NCI-H82 treated with DMSO at 0.1 percent for 48 hours (cell line): ENCODE measurements at regions not wholly inside any gene's neighbourhood (a gene's known extent, or its start where the extent isn't known, plus 50 kb on each side); places are given as distances from the start of the nearest gene placed in this dataset.
"Not testable (repeated sequence)": the region's sequence is repeated elsewhere in the genome, so short reads cannot be mapped to it uniquely, and the experiment has no call there.

ENCODE experiments used
- DNase-seq: peaks from one replicate; lab custom pipeline; 2025; ENCODE audit not compliant: unreplicated experiment; lab: John Stamatoyannopoulos, UW

DNA sequence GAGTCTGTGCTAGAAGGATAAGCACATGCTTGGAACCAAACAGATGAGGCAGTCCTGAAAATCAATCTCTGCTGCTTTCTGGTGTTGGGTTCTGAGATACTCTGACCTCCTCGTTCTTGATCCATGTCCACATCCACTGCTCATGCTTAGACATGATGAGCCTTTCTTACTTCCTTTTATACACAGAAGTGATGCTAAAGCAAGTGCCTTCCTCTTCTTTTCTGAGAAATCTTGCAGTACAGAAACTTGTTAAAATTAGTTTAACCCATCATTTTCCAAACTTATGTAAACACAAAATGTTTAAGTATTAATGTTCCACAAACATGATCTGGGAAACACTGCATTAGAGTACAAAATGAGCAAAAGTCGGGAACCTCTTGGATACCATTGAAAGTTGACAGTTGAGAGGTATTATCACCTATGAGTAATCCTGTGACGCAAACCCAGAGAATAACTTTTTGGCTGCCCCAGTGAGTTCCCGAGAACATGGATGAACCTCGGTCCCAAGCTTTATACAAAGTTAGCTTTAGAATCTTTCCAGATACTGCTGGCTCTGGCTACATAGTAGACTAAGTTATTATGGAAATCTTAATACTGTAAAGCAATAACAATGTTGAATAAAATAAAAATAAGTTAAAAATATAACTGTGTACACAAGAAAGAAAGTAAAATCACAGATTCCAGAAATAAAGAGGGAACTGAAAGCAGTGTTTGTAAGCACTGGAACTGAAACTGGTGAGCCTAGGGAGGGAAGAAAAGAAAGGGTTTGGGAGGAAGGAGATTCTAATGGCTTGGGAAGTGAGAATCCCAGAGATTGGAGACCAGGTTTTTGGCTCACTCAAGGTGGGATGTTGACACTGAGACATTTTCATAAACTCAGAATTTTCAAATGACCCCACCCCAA lies 429.3 kb upstream of the RUNX1 start:
- no peak for DNase-seq

DNA sequence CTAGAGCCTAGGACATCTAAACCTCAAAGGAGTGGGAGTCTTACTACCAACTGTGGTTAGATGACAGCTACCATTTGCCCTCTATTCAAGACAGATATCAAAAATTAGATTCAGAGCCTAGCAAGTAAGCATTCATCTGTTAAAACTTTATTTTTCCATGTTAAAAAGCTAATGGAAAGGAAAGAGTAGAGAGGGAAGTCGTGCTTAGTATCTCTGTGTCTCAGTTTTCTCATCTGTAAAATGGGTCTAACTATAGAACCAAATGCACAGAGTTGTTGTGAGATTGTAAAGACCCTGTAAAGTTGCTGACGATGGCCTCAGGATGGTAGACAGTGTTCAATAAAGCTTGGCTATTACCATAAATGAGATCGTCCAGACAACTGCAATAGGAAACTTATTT lies 428.5 kb upstream of the RUNX1 start:
- no peak for DNase-seq

DNA sequence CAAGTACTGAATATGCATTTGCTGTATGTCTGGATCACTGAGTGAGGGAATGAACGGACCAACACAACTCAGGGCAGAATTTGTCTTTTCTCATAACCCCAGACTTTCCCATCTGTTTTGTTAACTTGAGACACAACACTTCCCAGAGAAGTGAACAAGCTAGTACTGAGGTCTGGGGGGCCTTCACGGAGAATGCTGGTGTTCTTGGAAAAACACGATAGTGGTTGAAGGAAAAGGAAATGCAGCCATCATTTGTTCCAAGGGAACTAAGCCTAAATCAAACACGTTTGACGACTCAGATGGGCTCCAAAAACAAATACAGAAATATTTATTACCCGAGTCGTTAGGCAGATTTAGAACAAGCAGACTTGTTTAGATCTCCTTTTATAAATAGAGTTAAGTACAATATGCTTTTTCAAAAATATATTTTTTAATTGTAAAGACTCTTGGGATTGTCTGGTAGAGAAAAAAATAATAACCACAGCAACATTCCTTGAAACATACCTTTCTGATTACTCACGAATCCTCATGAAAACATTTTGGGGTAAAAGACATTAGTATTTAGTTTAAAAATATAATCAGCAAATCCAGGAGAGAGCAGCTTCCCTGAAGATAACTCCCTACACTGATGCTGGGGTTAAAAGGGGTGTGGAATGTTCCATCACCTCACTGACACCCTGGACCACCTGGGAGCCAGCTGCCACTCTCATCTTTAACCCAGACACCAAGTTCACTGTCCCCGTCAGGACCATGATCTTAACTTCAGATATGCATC lies 427.7 kb upstream of the RUNX1 start:
- no peak for DNase-seq

DNA sequence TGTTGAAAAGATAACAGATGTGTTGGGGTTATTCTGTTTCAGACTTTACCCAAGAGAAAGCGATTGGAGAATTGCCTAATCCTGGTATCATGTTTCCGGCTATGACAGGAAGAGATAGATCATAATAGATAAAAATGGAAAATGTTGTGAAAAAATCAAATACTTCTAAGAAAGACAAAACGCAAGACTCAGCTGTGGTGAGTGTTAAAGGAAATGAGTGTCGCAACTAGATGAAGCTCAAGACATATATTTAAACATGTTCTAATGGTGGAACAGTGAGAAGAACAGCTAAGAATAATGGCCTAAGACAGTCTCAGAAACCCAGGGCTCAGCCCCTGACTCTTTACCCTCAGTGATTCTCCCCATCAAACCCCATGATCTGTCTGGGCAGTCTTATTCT lies 426.7 kb upstream of the RUNX1 start:
- no peak for DNase-seq

DNA sequence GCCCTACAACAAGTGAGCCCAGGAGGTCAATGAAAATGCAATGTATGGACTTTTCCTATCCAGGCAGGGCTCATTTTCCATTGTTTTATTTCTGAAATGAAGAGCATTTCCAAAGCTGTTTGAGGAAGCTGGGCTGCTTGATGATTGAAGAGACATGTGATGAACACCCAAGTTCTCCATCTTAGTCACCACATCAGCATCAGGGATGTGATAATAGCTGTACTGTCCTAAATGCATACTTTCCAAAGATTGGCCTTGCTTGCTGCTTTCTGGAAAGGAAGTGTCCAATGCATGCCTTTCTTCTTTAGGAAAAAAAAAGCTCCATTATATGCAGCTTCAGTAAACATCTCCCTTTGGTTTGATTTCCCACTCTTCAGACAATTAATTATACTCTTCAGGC lies 425.9 kb upstream of the RUNX1 start:
- no peak for DNase-seq

DNA sequence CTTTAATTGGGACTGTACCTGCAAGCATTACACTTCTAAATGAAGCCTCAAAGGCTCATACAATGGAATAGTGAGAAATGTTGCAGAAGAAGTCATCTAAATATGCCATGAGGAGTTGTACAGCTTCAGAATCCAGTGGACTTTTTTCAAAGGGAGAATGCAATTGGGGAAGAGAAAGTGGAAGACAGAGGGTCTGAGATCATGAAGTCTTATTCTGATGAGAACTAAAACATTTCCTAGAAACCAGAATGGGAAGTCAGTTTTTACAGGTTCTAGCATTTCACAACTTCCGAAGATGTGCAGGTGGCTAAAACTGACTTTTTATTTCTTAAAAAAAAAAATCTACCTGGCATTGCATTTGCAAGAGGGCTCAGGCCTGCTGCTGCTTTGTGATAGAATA lies 424.4 kb upstream of the RUNX1 start:
- no peak for DNase-seq

DNA sequence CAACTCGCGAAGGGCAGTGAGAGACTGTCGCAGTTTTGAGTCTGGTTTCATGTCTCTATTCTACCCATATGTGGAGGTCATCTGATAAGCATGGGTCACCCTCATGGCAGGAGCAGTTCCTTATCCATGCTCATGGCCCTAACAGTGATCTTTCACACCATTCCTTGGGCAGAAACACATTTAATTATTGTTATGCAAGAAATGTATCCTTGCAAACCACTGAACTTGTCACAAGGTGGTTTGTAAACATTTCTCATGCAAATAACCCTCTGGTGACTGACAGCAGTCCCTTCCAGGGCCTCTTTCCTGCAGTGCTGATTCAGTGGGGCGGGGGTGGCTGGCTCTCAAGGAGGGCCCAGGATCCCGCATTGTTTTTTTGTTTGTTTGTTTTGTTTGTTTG lies 421.4 kb upstream of the RUNX1 start:
- no peak for DNase-seq

DNA sequence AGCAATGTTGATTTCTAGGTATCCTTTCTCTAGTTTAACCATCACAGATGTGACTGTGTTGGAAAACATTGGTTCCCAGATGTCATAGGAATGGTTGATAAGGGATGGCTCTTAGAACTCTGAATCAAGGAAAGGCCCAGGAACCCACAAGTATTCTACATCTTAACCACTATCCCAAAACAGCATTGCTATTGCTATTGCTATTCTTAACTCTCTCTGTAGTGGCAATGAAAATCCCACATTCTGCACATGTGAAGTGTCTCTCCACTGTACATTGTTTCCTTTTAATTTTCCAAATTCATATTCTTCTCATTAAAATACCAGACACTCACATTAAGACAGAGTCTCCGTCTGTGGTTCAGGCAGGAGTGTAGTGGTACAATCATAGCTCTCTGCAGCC lies 420.4 kb upstream of the RUNX1 start:
- no peak for DNase-seq

DNA sequence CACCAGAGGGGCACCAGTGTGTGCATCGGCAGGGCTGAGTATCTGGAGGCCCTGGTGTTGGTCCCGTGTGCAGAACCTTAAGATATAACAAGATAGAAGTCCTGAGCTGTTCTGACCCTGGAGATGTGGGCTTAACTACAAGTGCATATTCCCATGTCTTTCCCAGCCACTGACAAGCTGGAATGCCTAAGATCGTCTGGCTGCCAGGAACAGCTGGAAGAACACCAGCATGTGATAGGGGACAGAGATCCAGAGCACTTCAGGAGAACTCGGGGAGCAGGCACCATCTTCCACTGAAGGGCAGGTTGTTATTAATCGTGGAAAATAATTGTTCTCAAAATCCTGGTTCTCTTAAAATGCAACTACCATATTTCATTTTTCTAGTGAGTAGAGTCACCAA lies 419.9 kb upstream of the RUNX1 start:
- DNase-seq: no peak

DNA sequence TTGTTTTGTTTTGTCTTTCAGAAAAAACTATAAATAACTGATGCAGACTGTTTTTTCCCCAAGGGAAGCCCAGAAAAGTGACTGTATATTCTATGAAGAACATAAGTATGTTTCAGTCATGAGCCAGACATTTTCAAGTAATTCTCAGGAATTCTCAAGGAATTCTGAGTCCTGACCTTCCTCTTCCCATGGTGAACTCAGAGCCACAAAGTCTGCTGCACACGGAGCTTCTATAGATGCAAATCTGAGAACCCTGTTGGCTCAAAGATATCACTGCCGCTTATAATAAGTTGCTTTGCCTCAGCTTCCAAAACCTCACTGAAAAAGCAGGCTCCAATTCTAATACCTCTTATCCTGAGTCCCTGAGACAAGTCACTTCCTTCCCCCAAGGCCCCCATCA lies 418.5 kb upstream of the RUNX1 start:
- no peak for DNase-seq

DNA sequence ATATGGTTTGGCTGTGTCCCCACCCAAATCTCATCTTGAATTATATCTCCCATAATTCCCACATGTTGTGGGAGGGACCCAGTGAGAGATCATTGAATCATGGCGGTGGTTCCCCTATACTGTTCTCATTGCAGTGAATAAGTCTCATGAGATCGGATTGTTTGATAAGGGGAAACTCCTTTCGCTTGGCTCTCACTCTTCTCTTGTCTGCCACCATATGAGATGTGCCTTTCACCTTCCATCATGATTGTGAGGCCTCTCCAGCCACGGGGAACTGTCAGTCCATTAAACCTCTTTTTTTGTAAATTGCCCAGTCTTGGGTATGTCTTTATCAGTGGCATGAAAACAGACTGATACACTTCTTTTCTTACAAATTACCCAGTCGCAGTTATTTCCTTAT lies 417.6 kb upstream of the RUNX1 start:
- not testable (repeated sequence) for DNase-seq

DNA sequence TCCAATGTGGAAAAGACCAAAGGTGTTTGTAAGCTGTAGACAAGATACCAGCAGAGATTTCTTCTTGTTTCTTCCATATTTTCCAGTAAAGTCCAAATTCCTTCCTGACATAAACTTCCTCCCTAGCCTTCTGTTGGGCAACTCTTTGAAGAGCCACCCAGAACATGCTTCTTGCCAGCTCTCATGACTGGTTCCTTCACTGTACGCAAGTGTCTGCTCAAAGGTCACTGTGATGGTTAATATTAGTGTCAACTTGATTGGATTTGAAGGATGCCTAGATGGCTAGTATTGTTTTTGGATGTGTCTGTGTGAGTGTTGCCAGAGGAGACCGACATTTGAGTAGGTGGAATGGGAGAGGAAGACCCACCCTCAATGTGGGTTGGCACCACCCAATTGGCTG lies 416.6 kb upstream of the RUNX1 start:
- DNase-seq: no peak

DNA sequence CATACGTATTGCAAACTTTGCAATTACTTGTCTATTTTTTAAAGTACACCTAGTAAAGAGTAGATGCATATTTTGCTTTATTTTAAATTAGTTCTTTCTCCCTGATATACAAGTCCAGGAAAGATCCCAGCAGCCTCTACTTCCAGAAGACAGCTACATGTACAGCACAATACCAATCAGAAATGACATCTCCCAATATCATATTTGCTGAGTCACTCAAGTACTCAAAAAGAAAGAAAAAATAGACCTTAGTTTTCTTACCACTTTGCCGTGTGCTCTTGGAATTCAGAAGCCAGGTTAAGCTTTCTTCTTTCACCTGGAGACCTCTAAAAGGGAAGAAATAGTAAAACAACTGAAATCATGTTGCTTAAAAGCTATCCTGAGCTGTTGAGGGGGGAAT lies 412.6 kb upstream of the RUNX1 start:
- no peak for DNase-seq

DNA sequence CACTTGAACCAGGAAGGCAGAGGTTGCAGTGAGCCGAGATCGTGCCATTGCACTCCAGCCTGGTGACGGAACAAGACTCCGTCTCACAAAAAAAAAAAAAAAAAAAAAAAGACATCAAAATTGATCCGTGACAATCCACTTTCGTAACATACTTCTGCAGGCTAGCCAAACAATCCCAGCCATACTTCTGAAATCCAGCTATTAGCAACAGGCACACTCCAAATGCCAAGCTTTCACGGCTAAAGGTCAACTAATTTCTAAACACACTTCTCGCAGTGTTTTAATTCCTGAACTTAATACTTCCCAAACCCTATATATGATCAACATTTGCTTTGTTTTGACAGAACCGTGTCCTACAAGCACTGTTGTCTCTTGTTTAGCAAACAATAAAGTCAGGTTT lies 411.3 kb upstream of the RUNX1 start:
- DNase-seq: no peak

DNA sequence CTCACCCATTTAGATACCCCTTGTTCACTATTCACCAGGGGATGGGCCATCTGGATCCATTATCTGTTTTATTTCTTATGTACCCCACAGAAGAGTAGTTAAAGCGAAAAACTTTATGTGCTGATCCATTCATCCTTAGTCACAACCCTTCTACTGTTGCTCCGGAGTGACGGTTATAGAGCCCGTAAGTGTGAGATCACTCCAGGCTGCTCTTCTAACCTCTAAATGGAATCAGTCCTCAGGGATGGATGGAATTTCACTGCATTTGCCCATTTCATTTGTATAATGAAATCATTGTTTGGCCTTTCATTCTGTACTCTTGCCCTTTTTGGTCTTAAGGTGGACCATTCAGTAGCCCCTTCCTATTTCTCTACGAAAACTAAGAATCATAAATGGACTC lies 409.3 kb upstream of the RUNX1 start:
- no peak for DNase-seq

DNA sequence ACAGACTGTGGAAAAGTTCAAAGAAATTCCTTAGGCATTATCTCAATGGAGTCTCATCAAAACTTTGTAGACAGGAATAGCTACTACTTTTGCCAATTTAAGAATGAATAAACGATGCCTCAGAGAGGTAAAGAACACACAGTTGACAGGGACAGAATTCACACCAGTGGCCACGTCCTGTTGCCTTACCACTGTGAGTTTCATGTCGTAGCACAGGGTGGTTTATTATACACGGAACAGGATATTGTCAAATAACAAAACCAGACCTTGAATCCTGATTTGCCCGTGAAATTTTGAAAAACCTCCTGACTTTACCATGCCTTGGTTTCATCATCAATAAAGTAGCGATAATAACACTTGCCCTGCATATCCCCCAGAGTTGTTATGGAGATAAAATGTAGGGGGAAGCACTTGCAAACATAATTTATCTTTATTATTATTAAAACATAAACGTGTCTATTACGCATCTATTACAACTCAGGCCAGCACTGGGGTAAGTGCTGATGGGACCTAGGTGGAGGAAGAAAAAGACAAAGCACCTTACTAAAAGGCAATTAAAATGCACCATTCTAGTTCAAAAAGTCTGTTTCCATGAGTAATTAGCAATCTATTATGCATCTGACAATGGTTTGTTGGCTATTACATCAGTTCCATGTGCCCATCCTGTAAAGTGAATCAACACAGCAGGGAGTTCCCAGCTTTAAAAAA lies 408.1 kb upstream of the RUNX1 start:
- no peak for DNase-seq

DNA sequence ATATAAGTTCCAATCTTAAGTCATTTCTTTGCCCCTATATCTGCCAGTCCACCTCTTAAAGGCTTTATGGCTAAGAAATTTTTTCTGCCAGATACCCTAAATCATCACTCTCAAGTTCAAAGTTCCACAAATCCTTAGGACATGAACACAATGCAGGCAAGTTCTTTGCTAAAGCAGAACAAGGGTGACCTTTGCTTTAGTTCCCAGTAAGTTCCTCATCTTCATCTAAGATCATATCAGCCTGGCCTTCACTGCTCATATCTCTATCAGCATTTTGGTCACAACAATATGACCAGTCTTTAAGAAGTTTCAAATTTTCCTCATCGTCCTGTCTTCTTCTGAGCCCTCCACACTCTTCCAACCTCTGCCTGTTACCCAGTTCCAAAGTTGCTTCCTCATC lies 402.2 kb upstream of the RUNX1 start:
- DNase-seq: no peak

DNA sequence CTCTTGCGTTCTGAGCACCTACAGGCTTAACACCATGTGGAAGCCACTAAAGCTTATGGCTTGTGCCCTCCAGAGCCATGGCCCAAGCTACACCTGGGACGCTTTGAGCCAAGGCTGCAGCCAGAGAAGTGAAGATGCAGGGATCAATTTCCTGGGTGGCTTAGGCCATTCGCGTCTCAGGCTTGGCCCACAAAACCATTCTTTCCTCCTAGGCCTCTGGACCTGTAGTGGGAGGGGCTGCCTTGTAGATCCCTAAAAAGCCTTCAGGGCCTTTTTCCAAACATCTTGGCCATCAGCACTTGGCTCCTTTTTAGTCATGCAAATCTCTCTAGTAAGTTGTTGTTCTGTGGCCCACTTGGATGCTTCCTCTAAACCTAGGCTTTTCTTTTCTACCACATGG lies 401.7 kb upstream of the RUNX1 start:
- DNase-seq: no peak

DNA sequence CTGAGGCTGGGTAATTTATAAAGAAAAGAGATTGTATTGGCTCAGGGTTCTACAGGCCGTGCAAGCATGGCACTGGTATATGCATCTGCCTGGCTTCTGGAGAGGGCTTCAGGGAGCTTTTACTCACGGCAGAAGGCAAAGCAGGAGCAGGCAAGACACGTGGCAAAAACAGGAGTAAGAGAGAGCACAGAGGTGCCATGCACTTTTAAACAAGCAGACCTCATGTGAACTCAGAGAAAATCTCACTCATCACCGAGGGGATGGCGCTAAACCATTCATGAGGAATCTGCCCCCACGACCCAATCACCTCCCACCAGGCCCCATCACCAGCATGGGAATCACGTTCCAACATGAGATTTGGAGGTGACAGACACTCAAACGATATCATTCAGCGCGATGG lies 400.7 kb upstream of the RUNX1 start:
- DNase-seq: no peak

DNA sequence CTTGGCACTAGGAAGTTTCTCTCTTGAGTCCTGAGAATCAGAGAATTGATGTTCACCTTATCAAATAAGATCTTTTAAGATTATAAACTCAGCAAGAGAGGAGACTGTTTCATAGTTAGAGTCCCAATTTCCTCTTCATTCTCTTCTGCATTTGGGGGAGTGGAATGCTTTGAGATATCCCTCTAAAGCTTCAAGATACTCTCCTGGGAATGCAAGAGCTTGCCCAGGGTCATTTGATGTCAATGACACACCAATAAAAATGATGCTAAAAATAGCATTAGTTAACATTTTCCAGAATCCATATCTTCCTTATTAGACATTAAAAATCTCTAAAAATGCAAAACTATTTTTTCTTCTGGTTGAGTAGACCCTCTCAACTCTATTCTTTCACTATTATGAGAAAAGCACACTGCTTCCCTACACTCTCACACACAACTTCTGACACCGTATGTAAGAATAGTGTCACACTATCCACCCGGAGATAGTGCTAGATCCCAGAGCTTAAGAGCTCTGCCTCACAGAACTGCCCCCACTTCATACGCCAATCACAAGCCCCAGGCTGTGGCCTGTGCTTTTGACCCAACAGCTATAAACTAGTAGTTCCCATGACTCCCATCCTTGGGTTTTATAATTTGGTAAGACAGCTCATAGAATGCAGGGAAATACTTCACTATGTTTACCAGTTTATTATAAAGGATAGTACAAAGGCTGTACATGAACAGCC lies 399.9 kb upstream of the RUNX1 start:
- no peak for DNase-seq

DNA sequence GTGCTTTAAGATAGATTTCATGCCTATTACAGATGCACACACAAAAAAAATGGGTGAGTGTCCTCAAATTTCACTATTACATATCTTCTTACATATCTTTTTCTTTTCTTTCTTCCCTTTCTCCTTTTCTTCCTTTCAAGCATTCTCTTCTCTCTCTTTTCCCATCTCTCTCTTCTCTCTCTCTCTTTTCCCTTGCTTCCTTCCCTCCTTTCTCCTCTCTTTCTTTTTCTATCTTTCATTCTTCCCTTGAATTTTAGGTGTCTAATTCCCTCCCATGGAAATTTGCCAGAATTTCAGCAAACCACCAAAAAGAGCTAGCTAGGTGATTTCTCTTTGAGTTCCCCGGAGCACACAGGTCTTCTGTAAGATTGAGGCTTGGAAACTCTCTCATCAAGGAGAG lies 395.3 kb upstream of the RUNX1 start:
- no peak for DNase-seq
